Astrocyte (in vitro differentiated cells and primary cell): ENCODE measurements at regions not wholly inside any gene's neighbourhood (a gene's known extent, or its start where the extent isn't known, plus 50 kb on each side); places are given as distances from the start of the nearest gene placed in this dataset.

Source experiments
- DNase-seq: peaks from one replicate; pipeline ENCODE4 v3.0.0-alpha.2; 2010; ENCODE audit warnings: low read depth
- FAIRE-seq: peaks from 2 replicates; lab custom pipeline; 2011; peaks lifted over from hg19 to GRCh38; lab: Jason Lieb, UNC
- H2AFZ ChIP-seq: 2 replicates; pipeline ENCODE4 v1.6.0; 2012; ENCODE audit warnings: low read depth, low read length, inconsistent platforms
- H3K27ac ChIP-seq: 2 replicates; pipeline ENCODE4 v1.5.1; 2011; ENCODE audit warnings: low read depth, low read length, inconsistent platforms
- H3K27me3 ChIP-seq: 2 replicates; pipeline ENCODE4 v1.6.0; 2011; ENCODE audit warnings: low read length, inconsistent platforms; ENCODE audit not compliant: insufficient read depth
- H3K36me3 ChIP-seq: 2 replicates; pipeline ENCODE4 v1.5.1; 2011; ENCODE audit warnings: low read length, inconsistent platforms; ENCODE audit not compliant: insufficient read depth
- H3K4me1 ChIP-seq: 2 replicates; pipeline ENCODE4 v1.5.1; 2011; ENCODE audit warnings: low read length, inconsistent platforms; ENCODE audit not compliant: insufficient read depth
- H3K4me2 ChIP-seq: 2 replicates; pipeline ENCODE4 v1.6.0; 2012; ENCODE audit warnings: low read length, inconsistent platforms
- H3K4me3 ChIP-seq: 2 replicates; pipeline ENCODE4 v1.5.1; 2011; ENCODE audit warnings: low read depth, mild to moderate bottlenecking, low read length, inconsistent platforms; ENCODE audit not compliant: insufficient read depth
- H3K79me2 ChIP-seq: 2 replicates; pipeline ENCODE4 v1.6.0; 2012; ENCODE audit warnings: mild to moderate bottlenecking, low read length, inconsistent platforms; ENCODE audit not compliant: insufficient read depth
- H3K9ac ChIP-seq: 2 replicates; pipeline ENCODE4 v1.6.0; 2012; ENCODE audit warnings: mild to moderate bottlenecking, low read length, inconsistent platforms
- H3K9me3 ChIP-seq: 2 replicates; pipeline ENCODE4 v1.5.1; 2012; ENCODE audit warnings: low read depth, mild to moderate bottlenecking, low read length, inconsistent platforms; ENCODE audit not compliant: insufficient read depth
- H4K20me1 ChIP-seq: 2 replicates; pipeline ENCODE4 v1.6.0; 2012; ENCODE audit warnings: low read length, inconsistent platforms; ENCODE audit not compliant: insufficient read depth
- H3K27ac Mint-ChIP-seq: one replicate; pipeline ENCODE4 v1.8.0; 2021; ENCODE audit warnings: mild to moderate bottlenecking, mixed read lengths; ENCODE audit not compliant: unreplicated experiment
- H3K27me3 Mint-ChIP-seq: one replicate; pipeline ENCODE4 v1.8.0; 2021; ENCODE audit warnings: low read depth, mixed read lengths; ENCODE audit not compliant: unreplicated experiment
- H3K36me3 Mint-ChIP-seq: one replicate; pipeline ENCODE4 v1.8.0; 2021; ENCODE audit warnings: low read depth, mixed read lengths; ENCODE audit not compliant: unreplicated experiment
- H3K4me1 Mint-ChIP-seq: one replicate; pipeline ENCODE4 v1.8.0; 2021; ENCODE audit warnings: low read depth, mixed read lengths; ENCODE audit not compliant: unreplicated experiment
- H3K4me3 Mint-ChIP-seq: one replicate; pipeline ENCODE4 v1.8.0; 2021; ENCODE audit warnings: mild to moderate bottlenecking, moderate library complexity, mixed read lengths; ENCODE audit not compliant: unreplicated experiment
- H3K9me3 Mint-ChIP-seq: one replicate; pipeline ENCODE4 v1.8.0; 2021; ENCODE audit warnings: mild to moderate bottlenecking, mixed read lengths; ENCODE audit not compliant: unreplicated experiment
- CTCF ChIP-seq: IDR thresholded peaks from 2 replicates; pipeline ENCODE4 v1.5.1; 2011; ENCODE audit warnings: low read depth, mild to moderate bottlenecking, inconsistent platforms, low read length, moderate library complexity; ENCODE audit not compliant: insufficient read depth
- EZH2 ChIP-seq: IDR thresholded peaks from 2 replicates; pipeline ENCODE4 v1.6.1; 2012; ENCODE audit warnings: mild to moderate bottlenecking, low read length, inconsistent platforms; ENCODE audit not compliant: insufficient read depth

- Mint-ChIP-seq H3K9me3 (no peaks in the 10 kb centered on the region), H3K27ac (peak overlapping the region; percentile 87), H3K36me3 (no peaks in the 10 kb centered on the region), H3K4me1 (peaks cover 39% of the 10 kb centered on the region), H3K27me3 (no peaks in the 10 kb centered on the region), H3K4me3 (peak overlapping the region; percentile 98)
- H3K27me3 ChIP-seq = no peaks in the 10 kb centered on the region
- H3K9ac ChIP-seq = peak overlapping the region; percentile 93
- TF ChIP-seq EZH2 (no peak), CTCF (no peak)
- H3K9me3 ChIP-seq = no peaks in the 10 kb centered on the region
- FAIRE-seq (no peak), DNase-seq (peak; percentile 37)
- peaks cover 57% of the 10 kb centered on the region for H3K79me2 ChIP-seq
- H3K4me2 ChIP-seq = peak overlapping the region; percentile 86
- peak overlapping the region; percentile 84 for H3K27ac ChIP-seq
- peak overlapping the region; percentile 5 for H2AFZ ChIP-seq
- peaks cover 32% of the 10 kb centered on the region for H3K4me1 ChIP-seq
- H3K36me3 ChIP-seq = no peaks in the 10 kb centered on the region
- peak overlapping the region; percentile 95 for H3K4me3 ChIP-seq
- peaks cover 54% of the 10 kb centered on the region for H4K20me1 ChIP-seq
Observed at GRCh38 chr17:72591289-72592241, 470.7 kb downstream of the SOX9 start.

- peak overlapping the region; percentile 86 for H3K4me2 ChIP-seq
- H3K36me3 Mint-ChIP-seq = no peaks in the 10 kb centered on the region
- H3K4me1 ChIP-seq = peaks cover 27% of the 10 kb centered on the region
- no peaks in the 10 kb centered on the region for H3K9me3 Mint-ChIP-seq
- H3K4me3 ChIP-seq = peak overlapping the region; percentile 95
- peaks cover 46% of the 10 kb centered on the region for H4K20me1 ChIP-seq
- peak overlapping the region; percentile 87 for H3K27ac Mint-ChIP-seq
- TF ChIP-seq CTCF (no peak), EZH2 (no peak)
- H3K36me3 ChIP-seq = no peaks in the 10 kb centered on the region
- FAIRE-seq = no peak
- H3K27me3 ChIP-seq = no peaks in the 10 kb centered on the region
- H3K9ac ChIP-seq = peak overlapping the region; percentile 93
- peaks cover 49% of the 10 kb centered on the region for H3K79me2 ChIP-seq
- H3K27me3 Mint-ChIP-seq = peaks cover 4% of the 10 kb centered on the region
- H3K9me3 ChIP-seq = no peaks in the 10 kb centered on the region
- H3K4me3 Mint-ChIP-seq = peak overlapping the region; percentile 98
- H3K4me1 Mint-ChIP-seq = peaks cover 30% of the 10 kb centered on the region
- DNase-seq = peak; percentile 62
- H3K27ac ChIP-seq = peak overlapping the region; percentile 84
- peak overlapping the region; percentile 38 for H2AFZ ChIP-seq
Observed at GRCh38 chr17:72592242-72592966, 471.6 kb downstream of the SOX9 start.
